IMR-90 (cell line): ENCODE measurements at regions not wholly inside any gene's neighbourhood (a gene's known extent, or its start where the extent isn't known, plus 50 kb on each side); places are given as distances from the start of the nearest gene placed in this dataset.

Source experiments
- BHLHE40 ChIP-seq: fragments of 150-350 bp; IDR thresholded peaks from 2 replicates; pipeline ENCODE4 v1.6.1; 2016; ENCODE audit warnings: mild to moderate bottlenecking, low read depth, low read length
- CHD1 ChIP-seq: IDR thresholded peaks from 2 replicates; pipeline ENCODE4 v1.6.1; 2012; ENCODE audit warnings: low read depth, low read length, improper control_type of control experiment
- CTCF ChIP-seq: conservative IDR thresholded peaks from 2 replicates; pipeline ENCODE4 v1.5.1; 2012; ENCODE audit warnings: mild to moderate bottlenecking, low read depth, low read length, improper control_type of control experiment
- MXI1 ChIP-seq: IDR thresholded peaks from 2 replicates; pipeline ENCODE4 v1.6.1; 2012; ENCODE audit warnings: low read depth, mild to moderate bottlenecking, low read length, moderate library complexity, borderline replicate concordance
- POLR2A ChIP-seq: IDR thresholded peaks from 2 replicates; pipeline ENCODE4 v1.6.1; 2012; ENCODE audit warnings: mild to moderate bottlenecking, low read depth, low read length

DNA sequence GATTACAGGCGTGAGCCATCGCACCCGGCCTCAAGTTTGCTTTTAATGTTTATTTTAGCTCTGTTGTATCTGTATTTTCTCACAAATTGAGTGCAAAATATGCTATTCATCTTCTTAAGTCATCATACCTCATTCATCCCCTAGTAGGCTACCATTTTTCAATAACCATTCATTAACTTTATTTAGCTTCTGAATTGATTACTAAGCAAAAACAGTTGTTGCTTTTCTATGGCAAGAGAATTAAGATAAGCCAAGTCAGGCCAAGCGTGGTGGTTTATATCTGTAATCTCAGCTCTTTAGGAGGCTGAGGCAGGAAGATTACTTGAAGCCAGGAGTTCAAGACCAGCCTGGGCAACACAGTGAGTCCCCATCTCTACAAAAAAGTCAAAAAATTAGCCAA lies 63.3 kb upstream of the CERS6 start:
- TF ChIP-seq CTCF (no peak), POLR2A (no peak), MXI1 (no peak), BHLHE40 (no peak), CHD1 (no peak)
